Esophagus squamous epithelium (tissue), 4 donors: ENCODE measurements at regions not wholly inside any gene's neighbourhood (a gene's known extent, or its start where the extent isn't known, plus 50 kb on each side); places are given as distances from the start of the nearest gene placed in this dataset.

Experiments used
- POLR2A ChIP-seq, 4 donors: fragments of 450-650 bp; IDR thresholded peaks; one replicate each; pipeline ENCODE4 v1.6.1; 2017; ENCODE audit warnings: antibody characterized with exemption in 4 of 4, mild to moderate bottlenecking in 4 of 4, moderate library complexity in 3 of 4
- TF ChIP-seq, protein P1 (sequence below), 6 experiments: fragments of 450-650 bp in 4 of 6; fragments of 200-600 bp in 2 of 6; sonication (generic) in 2 of 6; IDR thresholded peaks; one replicate each; pipeline ENCODE4 v1.5.1; 2016 to 2019; ENCODE audit warnings: antibody characterized with exemption in 6 of 6, mild to moderate bottlenecking in 4 of 6, moderate library complexity in 4 of 6

DNA sequence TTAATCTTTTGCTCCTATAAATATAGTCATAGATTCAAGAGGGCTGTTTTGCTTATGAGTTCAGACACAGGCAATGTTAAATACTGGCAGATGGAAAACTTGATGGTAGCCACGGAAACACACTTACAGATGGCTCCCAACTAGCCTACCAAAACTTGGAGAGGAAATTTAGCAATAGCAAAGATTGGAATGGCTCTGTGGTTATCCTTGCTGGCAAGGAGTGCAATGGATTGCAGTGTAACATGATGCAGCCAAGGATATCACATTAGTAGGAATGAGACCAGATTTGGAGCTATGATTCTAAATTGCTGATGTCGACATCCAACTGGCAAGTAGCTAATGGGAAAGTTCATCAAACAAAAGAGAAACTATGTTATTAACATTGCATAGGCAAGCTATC is 791.0 kb upstream of the DIAPH2 start:
- TF ChIP-seq POLR2A (IDR thresholded peaks at IDR 0.05) = no peak
- TF ChIP-seq, protein P1, sequence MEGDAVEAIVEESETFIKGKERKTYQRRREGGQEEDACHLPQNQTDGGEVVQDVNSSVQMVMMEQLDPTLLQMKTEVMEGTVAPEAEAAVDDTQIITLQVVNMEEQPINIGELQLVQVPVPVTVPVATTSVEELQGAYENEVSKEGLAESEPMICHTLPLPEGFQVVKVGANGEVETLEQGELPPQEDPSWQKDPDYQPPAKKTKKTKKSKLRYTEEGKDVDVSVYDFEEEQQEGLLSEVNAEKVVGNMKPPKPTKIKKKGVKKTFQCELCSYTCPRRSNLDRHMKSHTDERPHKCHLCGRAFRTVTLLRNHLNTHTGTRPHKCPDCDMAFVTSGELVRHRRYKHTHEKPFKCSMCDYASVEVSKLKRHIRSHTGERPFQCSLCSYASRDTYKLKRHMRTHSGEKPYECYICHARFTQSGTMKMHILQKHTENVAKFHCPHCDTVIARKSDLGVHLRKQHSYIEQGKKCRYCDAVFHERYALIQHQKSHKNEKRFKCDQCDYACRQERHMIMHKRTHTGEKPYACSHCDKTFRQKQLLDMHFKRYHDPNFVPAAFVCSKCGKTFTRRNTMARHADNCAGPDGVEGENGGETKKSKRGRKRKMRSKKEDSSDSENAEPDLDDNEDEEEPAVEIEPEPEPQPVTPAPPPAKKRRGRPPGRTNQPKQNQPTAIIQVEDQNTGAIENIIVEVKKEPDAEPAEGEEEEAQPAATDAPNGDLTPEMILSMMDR (IDR thresholded peaks at IDR 0.05) = no peak
